ENCODE measurements at regions not wholly inside any gene's neighbourhood (a gene's known extent, or its start where the extent isn't known, plus 50 kb on each side); places are given as distances from the start of the nearest gene placed in this dataset.

DNA sequence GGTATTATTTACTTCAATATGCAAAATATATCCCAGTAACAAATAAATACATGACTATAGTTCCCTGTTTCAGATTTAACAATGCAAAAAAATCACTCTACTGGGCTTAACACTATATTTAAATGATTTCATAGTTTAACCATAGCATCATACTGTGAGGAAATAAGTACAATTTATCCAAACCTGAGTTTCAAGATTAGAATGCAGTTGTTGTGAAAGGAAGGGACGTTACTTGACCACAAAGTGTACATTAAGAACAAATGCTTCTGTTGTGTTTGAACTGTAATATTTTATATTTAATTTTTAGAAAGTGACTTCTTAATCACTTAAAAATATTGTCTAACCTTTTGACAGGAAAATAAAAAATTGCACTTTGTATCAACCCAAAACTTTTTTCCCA, 1747.9 kb upstream of the SPRY2 start:
- TF ChIP-seq POLR2A (IDR thresholded peaks at IDR 0.05; ENCODE audit: low read depth, low read length) (no peak), POLR2AphosphoS5 (IDR thresholded peaks at IDR 0.05; ENCODE audit: insufficient read depth, low read depth, low read length) (no peak), EZH2 (IDR thresholded peaks at IDR 0.05; ENCODE audit: borderline replicate concordance, low read depth, low read length, severe bottlenecking) (no peak), FOS (IDR thresholded peaks at IDR 0.05; ENCODE audit: borderline replicate concordance, insufficient read depth, low read length) (no peak), GATA2 (IDR thresholded peaks at IDR 0.05; ENCODE audit: insufficient read depth, insufficient read length, low read depth, low read length) (no peak)
- TF ChIP-seq, protein P1, sequence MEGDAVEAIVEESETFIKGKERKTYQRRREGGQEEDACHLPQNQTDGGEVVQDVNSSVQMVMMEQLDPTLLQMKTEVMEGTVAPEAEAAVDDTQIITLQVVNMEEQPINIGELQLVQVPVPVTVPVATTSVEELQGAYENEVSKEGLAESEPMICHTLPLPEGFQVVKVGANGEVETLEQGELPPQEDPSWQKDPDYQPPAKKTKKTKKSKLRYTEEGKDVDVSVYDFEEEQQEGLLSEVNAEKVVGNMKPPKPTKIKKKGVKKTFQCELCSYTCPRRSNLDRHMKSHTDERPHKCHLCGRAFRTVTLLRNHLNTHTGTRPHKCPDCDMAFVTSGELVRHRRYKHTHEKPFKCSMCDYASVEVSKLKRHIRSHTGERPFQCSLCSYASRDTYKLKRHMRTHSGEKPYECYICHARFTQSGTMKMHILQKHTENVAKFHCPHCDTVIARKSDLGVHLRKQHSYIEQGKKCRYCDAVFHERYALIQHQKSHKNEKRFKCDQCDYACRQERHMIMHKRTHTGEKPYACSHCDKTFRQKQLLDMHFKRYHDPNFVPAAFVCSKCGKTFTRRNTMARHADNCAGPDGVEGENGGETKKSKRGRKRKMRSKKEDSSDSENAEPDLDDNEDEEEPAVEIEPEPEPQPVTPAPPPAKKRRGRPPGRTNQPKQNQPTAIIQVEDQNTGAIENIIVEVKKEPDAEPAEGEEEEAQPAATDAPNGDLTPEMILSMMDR (IDR thresholded peaks at IDR 0.05; ENCODE audit: extremely low read depth in 1 of 2, insufficient read depth in 1 of 2, low read depth in 1 of 2, low read length in 2 of 2): no peak
- TF ChIP-seq, protein P2, sequence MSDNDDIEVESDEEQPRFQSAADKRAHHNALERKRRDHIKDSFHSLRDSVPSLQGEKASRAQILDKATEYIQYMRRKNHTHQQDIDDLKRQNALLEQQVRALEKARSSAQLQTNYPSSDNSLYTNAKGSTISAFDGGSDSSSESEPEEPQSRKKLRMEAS (IDR thresholded peaks at IDR 0.05; ENCODE audit: insufficient read depth, insufficient read length): no peak

Measured in endothelial cell of umbilical vein (primary cell).